HEK293T (cell line): ENCODE measurements at regions not wholly inside any gene's neighbourhood (a gene's known extent, or its start where the extent isn't known, plus 50 kb on each side); places are given as distances from the start of the nearest gene placed in this dataset.

Experiments used
- CTCF ChIA-PET: fragments of 350-600 bp; formaldehyde crosslinking; extraction: SDS; loops from one replicate; lab custom pipeline; 2021; ENCODE audit warnings: antibody characterized with exemption, inconsistent platforms; lab: Yijun Ruan, JAX
- POLR2A ChIA-PET: fragments of 350-600 bp; formaldehyde crosslinking; extraction: SDS; loops from one replicate; lab custom pipeline; 2020; ENCODE audit warnings: antibody characterized with exemption, inconsistent platforms; lab: Yijun Ruan, JAX
- DNase-seq: peaks from one replicate; pipeline ENCODE4 v3.0.0; 2012; ENCODE audit warnings: mixed read lengths; ENCODE audit errors: extremely low spot score
- ARNT ChIP-seq: fragments of 450-650 bp; IDR thresholded peaks from 2 replicates; pipeline ENCODE4 v1.6.1; 2017; ENCODE audit warnings: mild to moderate bottlenecking
- BHLHE40 ChIP-seq: fragments of 450-650 bp; IDR thresholded peaks from 2 replicates; pipeline ENCODE4 v1.6.1; 2016; ENCODE audit warnings: mild to moderate bottlenecking, moderate library complexity, borderline replicate concordance
- CTBP1 ChIP-seq: fragments of 450-650 bp; IDR thresholded peaks from 2 replicates; pipeline ENCODE4 v1.6.1; 2016; ENCODE audit warnings: borderline replicate concordance
- ELF4 ChIP-seq: fragments of 450-650 bp; IDR thresholded peaks from 2 replicates; pipeline ENCODE4 v1.6.1; 2017; ENCODE audit warnings: antibody characterized with exemption
- FOXA1 ChIP-seq: fragments of 450-650 bp; IDR thresholded peaks from 2 replicates; pipeline ENCODE4 v1.6.1; 2016; ENCODE audit warnings: mild to moderate bottlenecking
- FOXK2 ChIP-seq: fragments of 450-650 bp; IDR thresholded peaks from 2 replicates; pipeline ENCODE4 v1.6.1; 2016; ENCODE audit warnings: mild to moderate bottlenecking
- FOXM1 ChIP-seq: fragments of 450-650 bp; IDR thresholded peaks from 2 replicates; pipeline ENCODE4 v1.6.1; 2017; ENCODE audit warnings: mild to moderate bottlenecking, borderline replicate concordance
- HDGF ChIP-seq: fragments of 450-650 bp; IDR thresholded peaks from 2 replicates; pipeline ENCODE4 v1.6.1; 2017; ENCODE audit warnings: antibody characterized with exemption, borderline replicate concordance
- L3MBTL2 ChIP-seq: fragments of 450-650 bp; conservative IDR thresholded peaks from 2 replicates; pipeline ENCODE4 v1.6.1; 2016; ENCODE audit warnings: mild to moderate bottlenecking
- LEF1 ChIP-seq: fragments of 450-650 bp; IDR thresholded peaks from 2 replicates; pipeline ENCODE4 v1.6.1; 2017; ENCODE audit warnings: mild to moderate bottlenecking, borderline replicate concordance
- NFRKB ChIP-seq: fragments of 450-650 bp; IDR thresholded peaks from 2 replicates; pipeline ENCODE4 v1.6.1; 2016; ENCODE audit warnings: mild to moderate bottlenecking, moderate library complexity
- SP1 ChIP-seq: fragments of 450-650 bp; IDR thresholded peaks from 2 replicates; pipeline ENCODE4 v1.6.1; 2017
- SUZ12 ChIP-seq: fragments of 450-650 bp; IDR thresholded peaks from 2 replicates; pipeline ENCODE4 v1.6.1; 2016; ENCODE audit warnings: mild to moderate bottlenecking
- TARDBP ChIP-seq: fragments of 450-650 bp; IDR thresholded peaks from 2 replicates; pipeline ENCODE4 v1.6.1; 2016
- ZNF384 ChIP-seq: fragments of 450-650 bp; IDR thresholded peaks from 2 replicates; pipeline ENCODE4 v1.6.1; 2016
- TF ChIP-seq, protein P1 (sequence below): fragments of 450-650 bp; IDR thresholded peaks from 2 replicates; pipeline ENCODE4 v1.6.1; 2016

DNA sequence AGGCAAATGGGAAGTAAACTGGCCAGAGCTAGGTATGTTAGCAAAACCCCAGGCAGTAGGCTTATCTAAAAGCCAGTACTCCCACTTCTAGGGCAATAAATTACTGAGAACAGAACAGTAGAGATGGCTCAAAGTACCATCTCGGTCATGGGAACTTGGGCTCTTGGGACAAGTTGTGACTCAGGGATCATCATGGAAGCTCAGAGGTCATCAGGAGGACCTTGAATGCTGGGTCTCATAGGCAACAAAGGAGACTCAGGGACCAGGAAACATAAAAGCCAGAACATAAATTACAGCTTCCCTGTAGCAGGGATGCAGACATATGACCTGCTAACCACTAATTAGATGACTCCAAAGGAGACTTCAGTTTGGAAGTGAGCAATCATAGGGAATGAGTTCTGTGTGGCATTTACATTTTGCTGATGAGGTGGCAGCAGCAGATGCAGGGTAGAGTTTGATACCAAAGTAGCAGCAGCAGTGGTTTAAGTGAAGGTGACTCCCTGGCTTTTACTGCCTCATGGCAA is 97.6 kb upstream of the SCAF11 start:
- CTCF ChIA-PET = no interaction called here
- TF ChIP-seq, protein P1, sequence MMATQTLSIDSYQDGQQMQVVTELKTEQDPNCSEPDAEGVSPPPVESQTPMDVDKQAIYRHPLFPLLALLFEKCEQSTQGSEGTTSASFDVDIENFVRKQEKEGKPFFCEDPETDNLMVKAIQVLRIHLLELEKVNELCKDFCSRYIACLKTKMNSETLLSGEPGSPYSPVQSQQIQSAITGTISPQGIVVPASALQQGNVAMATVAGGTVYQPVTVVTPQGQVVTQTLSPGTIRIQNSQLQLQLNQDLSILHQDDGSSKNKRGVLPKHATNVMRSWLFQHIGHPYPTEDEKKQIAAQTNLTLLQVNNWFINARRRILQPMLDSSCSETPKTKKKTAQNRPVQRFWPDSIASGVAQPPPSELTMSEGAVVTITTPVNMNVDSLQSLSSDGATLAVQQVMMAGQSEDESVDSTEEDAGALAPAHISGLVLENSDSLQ = no peak
- TF ChIP-seq SUZ12 = no peak
- no peak for TF ChIP-seq L3MBTL2
- no peak for TF ChIP-seq BHLHE40
- TF ChIP-seq FOXK2 = no peak
- TF ChIP-seq ELF4 = no peak
- TF ChIP-seq FOXA1 = no peak
- TF ChIP-seq ARNT = no peak
- no peak for TF ChIP-seq ZNF384
- TF ChIP-seq FOXM1 = no peak
- no peak for TF ChIP-seq SP1
- no peak for TF ChIP-seq LEF1
- TF ChIP-seq NFRKB = no peak
- TF ChIP-seq CTBP1 = no peak
- POLR2A ChIA-PET = no interaction called here
- no peak for DNase-seq

DNA sequence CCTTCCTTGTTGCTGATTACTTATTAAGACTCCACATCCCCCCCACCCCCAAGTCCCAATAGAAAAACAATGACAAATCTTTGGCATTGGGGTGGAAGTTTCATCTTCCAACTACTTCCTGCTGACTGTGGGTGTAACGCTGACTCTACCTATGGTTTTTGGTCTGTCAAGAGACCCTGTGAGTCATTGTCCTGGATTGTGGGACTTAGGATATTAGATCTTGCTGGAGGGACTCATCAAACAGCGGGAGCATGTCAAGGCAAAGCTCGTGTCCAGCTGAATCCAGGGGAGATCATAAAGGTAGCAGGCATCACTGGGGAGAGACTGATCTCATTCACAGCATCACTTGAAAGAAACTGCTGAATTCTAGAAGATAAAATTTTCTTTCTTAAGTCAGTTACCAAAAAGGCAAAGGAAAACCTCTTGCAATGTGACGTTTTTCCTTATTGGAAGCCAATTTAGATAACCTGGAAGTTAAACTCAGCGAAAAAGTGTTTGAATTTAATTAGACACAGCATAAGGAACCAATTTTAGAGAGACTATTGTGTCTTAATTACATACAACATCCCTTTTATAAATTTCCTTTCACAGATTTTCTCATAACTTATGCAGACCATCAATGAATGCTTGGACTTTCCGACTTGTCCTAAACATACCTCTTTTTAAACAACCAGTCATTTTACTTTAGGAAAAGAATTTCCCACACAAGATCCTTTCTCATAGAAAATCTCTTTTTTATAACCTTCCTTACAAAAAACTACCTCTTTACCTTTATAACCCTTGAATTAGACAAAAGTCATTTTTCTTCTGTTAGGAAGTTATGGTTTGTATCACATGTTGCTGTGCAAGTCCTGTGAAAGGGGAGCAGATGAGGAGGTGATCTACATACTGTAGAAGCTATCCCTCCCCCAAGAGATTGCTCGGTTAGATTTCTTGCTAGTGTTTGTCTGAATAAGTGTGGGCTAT is 94.6 kb upstream of the SCAF11 start:
- CTCF ChIA-PET = no interaction called here
- DNase-seq = no peak
- no peak for TF ChIP-seq ARNT
- no peak for TF ChIP-seq HDGF
- no peak for TF ChIP-seq SUZ12
- no peak for TF ChIP-seq CTBP1
- TF ChIP-seq TARDBP = no peak
- TF ChIP-seq ZNF384 = no peak
- no peak for TF ChIP-seq NFRKB
- POLR2A ChIA-PET = no interaction called here

DNA sequence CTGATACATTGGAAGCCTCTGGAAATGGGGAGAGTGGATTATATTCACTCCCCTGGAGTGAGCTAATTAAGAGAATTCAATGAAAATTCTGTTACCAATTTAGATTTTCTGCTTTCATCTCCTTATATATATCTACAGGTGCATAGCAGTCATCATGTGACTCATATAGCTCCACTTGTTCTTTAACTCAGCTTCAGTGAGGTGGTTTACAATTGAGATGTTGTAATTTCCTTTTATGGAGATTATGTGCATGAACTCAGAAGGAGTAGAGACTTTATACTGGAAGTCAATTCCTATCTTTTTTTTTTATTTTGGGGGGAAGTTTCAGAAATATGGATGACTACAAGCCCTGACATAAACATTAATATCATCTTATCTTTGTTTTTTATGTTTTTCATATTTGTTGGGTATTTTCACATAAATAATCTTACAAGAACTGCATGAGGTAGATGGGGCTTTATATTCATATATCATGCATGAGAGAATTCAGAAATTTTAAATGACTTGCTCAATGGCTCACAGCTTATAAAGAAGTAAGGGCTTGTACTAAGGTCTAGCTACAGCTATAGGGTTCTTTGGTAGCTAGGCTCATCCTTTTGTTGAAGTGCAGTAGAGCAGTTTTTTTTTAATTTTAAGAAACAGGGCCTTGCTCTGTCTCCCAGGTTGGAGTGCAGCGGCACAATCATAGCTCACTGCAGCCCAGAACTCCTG is 92.3 kb upstream of the SCAF11 start:
- ChIA-PET CTCF (no interaction called here), POLR2A (no interaction called here)
- DNase-seq = no peak
- TF ChIP-seq ARNT (no peak), HDGF (no peak), CTBP1 (no peak), L3MBTL2 (no peak), FOXA1 (no peak), FOXM1 (no peak), ELF4 (no peak), BHLHE40 (no peak), SP1 (no peak), TARDBP (no peak), NFRKB (no peak), ZNF384 (no peak), SUZ12 (no peak), FOXK2 (no peak), LEF1 (no peak)
- TF ChIP-seq, protein P1 = no peak

DNA sequence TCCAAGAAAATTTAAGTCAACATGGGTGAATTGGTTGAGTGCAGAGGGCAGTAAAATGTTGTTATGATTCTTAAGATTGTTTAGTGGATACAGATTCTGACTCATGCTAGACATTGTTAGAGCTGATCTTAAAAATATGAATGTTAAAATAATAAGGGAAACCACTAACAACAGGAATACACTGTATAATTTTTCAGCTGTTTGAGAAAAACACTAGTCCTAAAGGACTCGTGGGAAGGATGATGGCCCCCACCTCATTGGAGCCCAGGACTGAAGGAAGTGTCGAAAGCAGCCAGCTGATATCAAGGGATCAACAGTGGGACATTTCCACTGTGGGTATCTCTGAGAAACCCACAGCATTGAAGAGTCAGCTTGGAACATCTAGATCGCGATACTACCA is 82.9 kb upstream of the SCAF11 start:
- no peak for TF ChIP-seq NFRKB
- TF ChIP-seq TARDBP = no peak
- no peak for TF ChIP-seq CTBP1
- TF ChIP-seq ARNT = no peak
- no peak for TF ChIP-seq ZNF384
- CTCF ChIA-PET = no interaction called here
- POLR2A ChIA-PET = no interaction called here
- no peak for DNase-seq

DNA sequence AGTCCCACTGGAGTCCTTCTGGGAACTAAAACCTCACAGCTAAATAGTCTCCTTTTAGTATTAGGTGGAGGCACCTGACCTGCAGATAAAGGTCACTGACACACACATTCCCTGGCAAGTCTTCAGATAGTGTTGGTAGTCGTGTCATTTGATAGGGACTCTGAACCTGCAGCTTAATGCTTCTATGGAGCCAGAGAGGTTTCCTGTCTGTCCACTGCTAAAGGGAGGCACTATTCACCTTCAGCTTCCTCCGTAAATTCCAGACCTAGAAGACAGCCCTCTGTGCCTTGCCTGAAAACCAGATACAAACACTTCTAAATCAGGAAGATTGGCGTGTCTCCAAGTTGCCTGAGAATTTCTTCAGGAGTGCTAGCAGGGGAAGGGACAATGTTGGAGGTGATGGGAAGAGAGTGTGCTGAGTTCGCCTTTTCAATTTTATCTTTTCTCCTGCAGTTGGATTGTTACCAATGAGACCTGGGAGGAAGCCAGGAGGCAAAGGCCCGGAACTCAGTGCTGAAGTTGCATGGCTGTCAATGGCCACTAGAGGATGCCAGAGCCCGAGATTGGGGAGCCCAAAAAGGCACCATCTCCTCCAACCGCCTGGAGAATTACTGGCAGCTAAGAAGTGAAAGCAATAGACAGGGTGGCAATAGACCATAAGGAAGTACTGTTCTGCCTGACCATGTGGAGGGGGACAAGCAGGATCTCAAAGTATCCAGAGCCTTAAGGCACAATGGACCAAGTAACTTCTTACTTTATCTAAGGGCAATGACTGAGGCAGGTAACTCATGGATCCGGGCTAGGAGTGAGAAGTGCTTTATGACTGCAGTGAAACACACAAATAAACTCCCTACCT is 81.6 kb upstream of the SCAF11 start:
- ChIA-PET POLR2A (interaction anchor here (1.7 kb wide), 1 partner anchor 81 kb away, joined by 4 read pairs; no protein-coding TSS in a partner anchor), CTCF (interaction anchor here (0.9 to 3.3 kb wide), 2 partner anchors 53 to 81 kb away, joined by 4 to 18 read pairs; partner anchors contain the start of gene SCAF11)
- no peak for TF ChIP-seq SUZ12
- no peak for TF ChIP-seq L3MBTL2
- TF ChIP-seq ZNF384 = no peak
- TF ChIP-seq SP1 = no peak
- TF ChIP-seq ARNT = no peak
- no peak for TF ChIP-seq FOXA1
- no peak for TF ChIP-seq NFRKB
- TF ChIP-seq BHLHE40 = no peak
- no peak for TF ChIP-seq CTBP1
- DNase-seq = peak; percentile 81

DNA sequence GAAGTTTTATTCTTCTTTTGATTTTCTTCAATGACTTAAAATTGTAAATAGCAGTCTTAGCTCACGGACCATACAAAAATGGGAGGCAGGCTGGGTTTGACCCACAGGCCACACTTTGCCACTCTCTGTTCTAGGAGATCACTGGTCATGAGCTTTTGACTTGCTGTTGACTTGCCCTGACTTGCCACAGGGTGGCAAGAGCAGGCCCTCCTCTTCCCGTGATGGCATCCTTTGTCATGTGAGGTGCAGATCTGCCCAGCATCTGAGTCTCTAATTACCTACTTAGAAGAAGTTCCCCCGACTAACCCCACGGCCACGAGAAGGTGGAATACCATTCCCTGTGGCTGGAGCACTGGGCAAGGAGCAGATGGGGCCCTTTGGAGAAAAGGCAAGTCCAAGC is 81.0 kb upstream of the SCAF11 start:
- no peak for DNase-seq
- POLR2A ChIA-PET = interaction anchor here (1.7 kb wide), 1 partner anchor 80 kb away, joined by 4 read pairs; no protein-coding TSS in a partner anchor
- CTCF ChIA-PET = interaction anchor here (0.6 to 3.3 kb wide), 3 partner anchors 54 to 932 kb away, joined by 4 to 18 read pairs (median 4); partner anchors contain the start of gene SCAF11
- TF ChIP-seq FOXM1 = no peak
- TF ChIP-seq ELF4 = no peak
- no peak for TF ChIP-seq CTBP1
- no peak for TF ChIP-seq LEF1
- no peak for TF ChIP-seq FOXK2
- TF ChIP-seq ARNT = no peak
- TF ChIP-seq TARDBP = no peak
- no peak for TF ChIP-seq FOXA1
- TF ChIP-seq NFRKB = no peak
- TF ChIP-seq, protein P1 = no peak
- TF ChIP-seq ZNF384 = no peak
- no peak for TF ChIP-seq SUZ12
